K562 (cell line): ENCODE measurements at regions not wholly inside any gene's neighbourhood (a gene's known extent, or its start where the extent isn't known, plus 50 kb on each side); places are given as distances from the start of the nearest gene placed in this dataset.

Experiments used
- ATAC-seq: fragments of 200-7000 bp; cut with Tn5 transposase; 3 replicates; pipeline ENCODE4 v1.9.1; 2020; ENCODE audit warnings: moderate library complexity
- BruUV-seq: library from RNA; stranded (reverse); fragments of 400-500 nt; replicated peaks from 2 replicates; lab custom pipeline; 2021; lab: Mats Ljungman, UMichigan
- CTCF ChIA-PET: fragments of 300-600 bp; formaldehyde crosslinking; extraction: SDS; loops from one replicate; lab custom pipeline; 2021; ENCODE audit warnings: low intra/inter-chr PET ratio; lab: Yijun Ruan, JAX
- POLR2A ChIA-PET: fragments of 300-600, 350-650 bp; sonication (Branson Sonifier 250); formaldehyde crosslinking; extraction: SDS; loops from one replicate; lab custom pipeline; 2021; ENCODE audit warnings: antibody characterized with exemption, inconsistent platforms; lab: Yijun Ruan, JAX
- DNase-seq, 4 experiments: peaks; one replicate each; pipeline versions ENCODE4 v3.0.0 to v3.0.0-alpha.2; 2011 to 2018; ENCODE audit warnings: low spot score in 3 of 4, mixed read lengths in 3 of 4; ENCODE audit errors: extremely low read depth in 1 of 4
- FAIRE-seq: peaks from 2 replicates; lab custom pipeline; 2011; peaks lifted over from hg19 to GRCh38; lab: Jason Lieb, UNC
- H2AFZ ChIP-seq: 2 replicates; pipeline ENCODE4 v1.6.0; 2011; ENCODE audit warnings: low read depth, low read length, control low read depth, inconsistent platforms
- H3K27ac ChIP-seq: fragments of 200-600 bp; 3 replicates; pipeline ENCODE4 v1.8.0; 2011; ENCODE audit warnings: low read depth, mild to moderate bottlenecking, control low read depth, inconsistent platforms, low read length, moderate library complexity, mixed read lengths; ENCODE audit errors: extremely low read depth
- H3K27me3 ChIP-seq, 2 experiments: fragments of 300-600 bp in 1 of 2; 2 replicates in 1 of 2; 3 replicates in 1 of 2; pipeline versions ENCODE4 v1.6.0 to v1.8.0; 2011; ENCODE audit warnings: inconsistent platforms in 2 of 2, low read length in 2 of 2, mild to moderate bottlenecking in 1 of 2, mixed read lengths in 1 of 2, moderate library complexity in 1 of 2; ENCODE audit not compliant: control insufficient read depth in 2 of 2, insufficient read depth in 2 of 2
- H3K36me3 ChIP-seq: fragments of 300-600 bp; 3 replicates; pipeline ENCODE4 v1.8.0; 2011; ENCODE audit warnings: mild to moderate bottlenecking, low read length, inconsistent platforms; ENCODE audit not compliant: control insufficient read depth, insufficient read depth
- H3K4me1 ChIP-seq, 2 experiments: fragments of 200-600 bp in 1 of 2; replicated peaks in 1 of 2; 2 replicates in 1 of 2; 3 replicates in 1 of 2; pipeline versions ENCODE4 v1.5.1 to v1.8.0; 2011; ENCODE audit warnings: inconsistent platforms in 2 of 2, low read length in 2 of 2, mild to moderate bottlenecking in 1 of 2, mixed read lengths in 1 of 2, moderate library complexity in 1 of 2; ENCODE audit not compliant: control insufficient read depth in 2 of 2, insufficient read depth in 2 of 2
- H3K4me2 ChIP-seq: 2 replicates; pipeline ENCODE4 v1.6.1; 2011; ENCODE audit warnings: low read length, control low read depth, inconsistent platforms, mixed read lengths; ENCODE audit not compliant: insufficient read depth
- H3K4me3 ChIP-seq: fragments of 200-600 bp; sonication (generic), shearing (Covaris generic); 2 replicates; pipeline ENCODE4 v1.5.1; 2016; ENCODE audit warnings: control low read depth, inconsistent platforms
- H3K79me2 ChIP-seq: fragments of 200-600 bp; 3 replicates; pipeline ENCODE4 v1.8.0; 2011; ENCODE audit warnings: low read length, inconsistent platforms; ENCODE audit not compliant: control insufficient read depth, insufficient read depth
- H3K9ac ChIP-seq, 2 experiments: 2 replicates each; pipeline versions ENCODE4 v1.6.0 to v1.6.1; 2011; ENCODE audit warnings: low read depth in 2 of 2, low read length in 2 of 2, control low read depth in 1 of 2, inconsistent platforms in 1 of 2, mild to moderate bottlenecking in 1 of 2, mixed read lengths in 1 of 2; ENCODE audit not compliant: insufficient read depth in 1 of 2
- H3K9me1 ChIP-seq: one replicate; pipeline ENCODE4 v1.6.0; 2011; ENCODE audit warnings: inconsistent platforms, mild to moderate bottlenecking, low read length, moderate library complexity; ENCODE audit not compliant: control insufficient read depth, insufficient read depth
- H3K9me3 ChIP-seq: replicated peaks from 2 replicates; pipeline ENCODE4 v1.5.1; 2011; ENCODE audit warnings: low read depth, low read length, inconsistent platforms; ENCODE audit not compliant: control insufficient read depth, insufficient read depth
- H4K20me1 ChIP-seq: replicated peaks from 2 replicates; pipeline ENCODE4 v1.6.1; 2011; ENCODE audit warnings: low read length, inconsistent platforms, mixed read lengths; ENCODE audit not compliant: control insufficient read depth, insufficient read depth
- EGR1 ChIP-seq: fragments of 450-650 bp; conservative IDR thresholded peaks from 2 replicates; pipeline ENCODE4 v1.6.1; 2017; ENCODE audit warnings: mild to moderate bottlenecking
- LEF1 ChIP-seq: fragments of 450-650 bp; IDR thresholded peaks from 2 replicates; pipeline ENCODE4 v1.6.1; 2016; ENCODE audit warnings: mild to moderate bottlenecking
- RFX1 ChIP-seq: fragments of 450-650 bp; IDR thresholded peaks from 2 replicates; pipeline ENCODE4 v1.6.1; 2016; ENCODE audit warnings: mild to moderate bottlenecking, moderate library complexity
- THAP7 ChIP-seq: fragments of 250-450 bp; sonication (Bioruptor Pico); IDR thresholded peaks from 2 replicates; pipeline ENCODE4 v1.5.0; 2021
- WGBS: fragments of 100-300 bp; shearing (Covaris generic); methylation state at CpG from one replicate; pipeline ENCODE4 v1.1.6; 2016; ENCODE audit warnings: low coverage, mixed read lengths; ENCODE audit not compliant: insufficient coverage; ENCODE audit errors: missing lambda C conversion rate; 5-methylcytosine and 5-hydroxymethylcytosine counted together
- in situ Hi-C: fragments of 300-500 bp; cut with MboI; formaldehyde crosslinking; loops from 4 replicates; pipeline ENCODE4 v1.15.0; 2018; ENCODE audit warnings: inconsistent platforms, mixed read lengths
- intact Hi-C: fragments of 100-400 bp; cut with micrococcal nuclease; formaldehyde crosslinking; loops from 2 replicates; pipeline ENCODE4 v1.14.2; 2022
- TF ChIP-seq, protein P1 (sequence below): fragments of 250-450 bp; sonication (Bioruptor Pico); IDR thresholded peaks from 2 replicates; pipeline ENCODE4 v1.4.0; 2020; ENCODE audit warnings: mild to moderate bottlenecking, moderate library complexity

- no peaks in the 10 kb centered on the region for H3K4me1 ChIP-seq
- BruUV-seq: no TSS peak
- no peaks in the 10 kb centered on the region for H3K9me1 ChIP-seq
- in situ Hi-C loops (no loop called here), intact Hi-C loops (no loop called here)
- H3K9me3 ChIP-seq: no peaks in the 10 kb centered on the region
- FAIRE-seq (no peak), ATAC-seq (no peak), DNase-seq (no peak)
- ChIA-PET CTCF (no interaction called here), POLR2A (no interaction called here)
- no peak overlapping the region for H3K9ac ChIP-seq
- WGBS: 0% methylated on average over 2 of the region's 2 CpGs
- TF ChIP-seq EGR1 (no peak), THAP7 (CRISPR knock-in tag) (no peak), LEF1 (no peak), RFX1 (no peak)
- TF ChIP-seq, protein P1, sequence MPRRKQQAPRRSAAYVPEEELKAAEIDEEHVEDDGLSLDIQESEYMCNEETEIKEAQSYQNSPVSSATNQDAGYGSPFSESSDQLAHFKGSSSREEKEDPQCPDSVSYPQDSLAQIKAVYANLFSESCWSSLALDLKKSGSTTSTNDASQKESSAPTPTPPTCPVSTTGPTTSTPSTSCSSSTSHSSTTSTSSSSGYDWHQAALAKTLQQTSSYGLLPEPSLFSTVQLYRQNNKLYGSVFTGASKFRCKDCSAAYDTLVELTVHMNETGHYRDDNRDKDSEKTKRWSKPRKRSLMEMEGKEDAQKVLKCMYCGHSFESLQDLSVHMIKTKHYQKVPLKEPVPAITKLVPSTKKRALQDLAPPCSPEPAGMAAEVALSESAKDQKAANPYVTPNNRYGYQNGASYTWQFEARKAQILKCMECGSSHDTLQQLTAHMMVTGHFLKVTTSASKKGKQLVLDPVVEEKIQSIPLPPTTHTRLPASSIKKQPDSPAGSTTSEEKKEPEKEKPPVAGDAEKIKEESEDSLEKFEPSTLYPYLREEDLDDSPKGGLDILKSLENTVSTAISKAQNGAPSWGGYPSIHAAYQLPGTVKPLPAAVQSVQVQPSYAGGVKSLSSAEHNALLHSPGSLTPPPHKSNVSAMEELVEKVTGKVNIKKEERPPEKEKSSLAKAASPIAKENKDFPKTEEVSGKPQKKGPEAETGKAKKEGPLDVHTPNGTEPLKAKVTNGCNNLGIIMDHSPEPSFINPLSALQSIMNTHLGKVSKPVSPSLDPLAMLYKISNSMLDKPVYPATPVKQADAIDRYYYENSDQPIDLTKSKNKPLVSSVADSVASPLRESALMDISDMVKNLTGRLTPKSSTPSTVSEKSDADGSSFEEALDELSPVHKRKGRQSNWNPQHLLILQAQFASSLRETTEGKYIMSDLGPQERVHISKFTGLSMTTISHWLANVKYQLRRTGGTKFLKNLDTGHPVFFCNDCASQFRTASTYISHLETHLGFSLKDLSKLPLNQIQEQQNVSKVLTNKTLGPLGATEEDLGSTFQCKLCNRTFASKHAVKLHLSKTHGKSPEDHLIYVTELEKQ (CRISPR knock-in tag): no peak
- H3K79me2 ChIP-seq: no peaks in the 10 kb centered on the region
- H4K20me1 ChIP-seq: no peaks in the 10 kb centered on the region; the same call in 1 of the 2 replicates
- H3K27me3 ChIP-seq: 0 out of 5 replicates have a peak, but pooled peaks cover 0 to 4% of the 10 kb centered on the region in 2 experiments
- no peak overlapping the region for H3K4me3 ChIP-seq
- no peaks in the 10 kb centered on the region for H3K36me3 ChIP-seq
- H3K4me2 ChIP-seq: no peak overlapping the region
- no peak overlapping the region for H2AFZ ChIP-seq
- no peak overlapping the region for H3K27ac ChIP-seq
Observed at GRCh38 chr11:116434986-116435385, 337.8 kb downstream of the BUD13 start.
